ENCODE measurements at regions not wholly inside any gene's neighbourhood (a gene's known extent, or its start where the extent isn't known, plus 50 kb on each side); places are given as distances from the start of the nearest gene placed in this dataset.

GRCh38 chr6:134830194-134830593, 119.7 kb downstream of the ALDH8A1 start:
- TF ChIP-seq, protein P1, sequence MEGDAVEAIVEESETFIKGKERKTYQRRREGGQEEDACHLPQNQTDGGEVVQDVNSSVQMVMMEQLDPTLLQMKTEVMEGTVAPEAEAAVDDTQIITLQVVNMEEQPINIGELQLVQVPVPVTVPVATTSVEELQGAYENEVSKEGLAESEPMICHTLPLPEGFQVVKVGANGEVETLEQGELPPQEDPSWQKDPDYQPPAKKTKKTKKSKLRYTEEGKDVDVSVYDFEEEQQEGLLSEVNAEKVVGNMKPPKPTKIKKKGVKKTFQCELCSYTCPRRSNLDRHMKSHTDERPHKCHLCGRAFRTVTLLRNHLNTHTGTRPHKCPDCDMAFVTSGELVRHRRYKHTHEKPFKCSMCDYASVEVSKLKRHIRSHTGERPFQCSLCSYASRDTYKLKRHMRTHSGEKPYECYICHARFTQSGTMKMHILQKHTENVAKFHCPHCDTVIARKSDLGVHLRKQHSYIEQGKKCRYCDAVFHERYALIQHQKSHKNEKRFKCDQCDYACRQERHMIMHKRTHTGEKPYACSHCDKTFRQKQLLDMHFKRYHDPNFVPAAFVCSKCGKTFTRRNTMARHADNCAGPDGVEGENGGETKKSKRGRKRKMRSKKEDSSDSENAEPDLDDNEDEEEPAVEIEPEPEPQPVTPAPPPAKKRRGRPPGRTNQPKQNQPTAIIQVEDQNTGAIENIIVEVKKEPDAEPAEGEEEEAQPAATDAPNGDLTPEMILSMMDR (IDR thresholded peaks at IDR 0.05): no peak
- Histone ChIP-seq H3K36me3 (no peaks in the 10 kb centered on the region), H3K27ac (no peak overlapping the region), H3K27me3 (no peaks in the 10 kb centered on the region), H3K9me3 (no peaks in the 10 kb centered on the region), H3K4me1 (ENCODE audit: control insufficient read depth in 1 of 2, insufficient read depth in 1 of 2, low read depth in 1 of 2, low read length in 1 of 2) (no peaks in the 10 kb centered on the region), H3K4me3 (ENCODE audit: low read depth in 1 of 2, low read length in 1 of 2) (no peak overlapping the region)

- Histone ChIP-seq H3K9me3 (no peaks in the 10 kb centered on the region), H3K4me3 (ENCODE audit: low read depth in 1 of 2, low read length in 1 of 2) (no peak overlapping the region), H3K36me3 (no peaks in the 10 kb centered on the region), H3K27ac (no peak overlapping the region), H3K4me1 (ENCODE audit: control insufficient read depth in 1 of 2, insufficient read depth in 1 of 2, low read depth in 1 of 2, low read length in 1 of 2) (no peaks in the 10 kb centered on the region), H3K27me3 (no peaks in the 10 kb centered on the region)
- TF ChIP-seq, protein P1 (IDR thresholded peaks at IDR 0.05): no peak
These were observed 121.3 kb downstream of the ALDH8A1 start for GRCh38 chr6:134828641-134829040.

DNA sequence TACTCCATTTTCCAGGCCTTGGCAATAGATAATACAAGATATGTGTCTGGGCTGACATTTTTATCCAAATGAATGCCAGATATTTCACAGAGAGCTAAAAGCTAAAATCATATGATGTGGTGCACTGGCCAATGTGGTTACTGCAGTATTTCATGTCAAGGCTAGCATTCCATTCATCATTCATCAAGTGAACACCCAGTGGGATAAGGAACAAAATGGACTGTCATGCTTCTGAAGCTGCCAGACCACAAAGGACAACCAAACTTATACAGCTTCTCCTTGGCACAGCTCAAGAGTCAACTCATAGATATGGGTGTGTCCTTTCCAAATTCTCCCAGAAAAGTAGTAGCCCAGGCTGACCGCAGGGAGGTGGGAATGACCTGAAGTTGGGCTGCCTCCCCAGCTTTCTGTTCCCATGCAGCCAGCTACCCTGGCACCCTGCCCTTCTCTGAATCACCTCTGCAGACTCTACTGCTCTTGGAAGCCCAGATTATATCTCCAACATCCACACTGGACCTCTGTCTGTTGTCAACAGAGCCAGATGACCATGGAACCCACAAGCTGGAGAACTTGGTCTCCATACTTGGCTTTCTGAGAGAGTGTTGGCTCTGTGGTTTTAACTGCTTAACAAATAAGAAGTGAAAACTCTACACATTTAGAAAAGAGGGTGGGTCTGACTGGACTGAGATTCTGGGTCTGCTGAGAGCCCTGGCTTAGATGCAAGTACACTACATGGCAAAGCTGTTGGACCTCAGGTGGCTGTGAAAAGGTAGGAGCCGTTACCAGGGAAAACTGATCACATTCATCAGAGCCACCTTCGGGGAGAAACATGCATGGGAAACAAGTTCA, 122.8 kb downstream of the ALDH8A1 start:
- Histone ChIP-seq H3K4me1 (ENCODE audit: control insufficient read depth in 1 of 2, insufficient read depth in 1 of 2, low read depth in 1 of 2, low read length in 1 of 2) (no peaks in the 10 kb centered on the region), H3K27me3 (no peaks in the 10 kb centered on the region), H3K36me3 (no peaks in the 10 kb centered on the region), H3K27ac (no peak overlapping the region), H3K9me3 (no peaks in the 10 kb centered on the region), H3K4me3 (ENCODE audit: low read depth in 1 of 2, low read length in 1 of 2) (no peak overlapping the region)
- TF ChIP-seq, protein P1 (IDR thresholded peaks at IDR 0.05): no peak

GRCh38 chr6:134823710-134824034, 126.2 kb downstream of the ALDH8A1 start:
- H3K27ac ChIP-seq: no peak overlapping the region
- H3K9me3 ChIP-seq: no peaks in the 10 kb centered on the region
- no peaks in the 10 kb centered on the region for H3K36me3 ChIP-seq
- no peaks in the 10 kb centered on the region for H3K4me1 ChIP-seq (ENCODE audit: control insufficient read depth in 1 of 2, insufficient read depth in 1 of 2, low read depth in 1 of 2, low read length in 1 of 2)
- no peak overlapping the region for H3K4me3 ChIP-seq (ENCODE audit: low read depth in 1 of 2, low read length in 1 of 2)
- no peaks in the 10 kb centered on the region for H3K27me3 ChIP-seq
- TF ChIP-seq, protein P1 (IDR thresholded peaks at IDR 0.05): no peak

- TF ChIP-seq, protein P1 (IDR thresholded peaks at IDR 0.05): peak; percentile 61
- H3K36me3 ChIP-seq: no peaks in the 10 kb centered on the region
- no peaks in the 10 kb centered on the region for H3K4me1 ChIP-seq (ENCODE audit: control insufficient read depth in 1 of 2, insufficient read depth in 1 of 2, low read depth in 1 of 2, low read length in 1 of 2)
- H3K27ac ChIP-seq: no peak overlapping the region
- no peaks in the 10 kb centered on the region for H3K9me3 ChIP-seq
- H3K27me3 ChIP-seq: no peaks in the 10 kb centered on the region
- no peak overlapping the region for H3K4me3 ChIP-seq (ENCODE audit: low read depth in 1 of 2, low read length in 1 of 2)
These were observed 126.8 kb downstream of the ALDH8A1 start for GRCh38 chr6:134822920-134823709.
